ENCODE measurements at regions not wholly inside any gene's neighbourhood (a gene's known extent, or its start where the extent isn't known, plus 50 kb on each side); places are given as distances from the start of the nearest gene placed in this dataset.

DNA sequence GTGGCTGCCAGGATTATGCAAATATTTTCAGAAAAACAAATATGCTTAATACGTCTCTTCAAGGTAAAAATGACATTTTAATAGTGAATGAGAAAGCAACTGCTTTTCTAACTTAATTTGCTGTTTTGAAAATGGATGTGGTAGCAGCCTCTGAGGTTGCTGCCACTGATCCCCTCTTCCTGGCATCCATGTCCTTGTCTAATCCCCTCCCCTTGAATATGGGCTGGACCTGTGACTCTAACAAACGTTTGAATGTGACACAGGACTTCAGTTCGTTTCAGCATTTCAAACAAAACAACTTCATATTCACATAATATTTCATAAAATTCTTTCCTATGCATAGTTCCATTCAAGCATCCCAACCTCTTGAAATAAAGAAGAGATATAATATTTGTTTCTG, 64.2 kb upstream of the SLC38A2 start:
- Mint-ChIP-seq H3K27me3 (no peaks in the 10 kb centered on the region), H3K9me3 (no peaks in the 10 kb centered on the region), H3K4me3 (no peak overlapping the region), H3K4me1 (peaks cover 3% of the 10 kb centered on the region), H3K36me3 (ENCODE audit: low read depth) (no peaks in the 10 kb centered on the region), H3K27ac (no peak overlapping the region)
- TF ChIP-seq, protein P1, sequence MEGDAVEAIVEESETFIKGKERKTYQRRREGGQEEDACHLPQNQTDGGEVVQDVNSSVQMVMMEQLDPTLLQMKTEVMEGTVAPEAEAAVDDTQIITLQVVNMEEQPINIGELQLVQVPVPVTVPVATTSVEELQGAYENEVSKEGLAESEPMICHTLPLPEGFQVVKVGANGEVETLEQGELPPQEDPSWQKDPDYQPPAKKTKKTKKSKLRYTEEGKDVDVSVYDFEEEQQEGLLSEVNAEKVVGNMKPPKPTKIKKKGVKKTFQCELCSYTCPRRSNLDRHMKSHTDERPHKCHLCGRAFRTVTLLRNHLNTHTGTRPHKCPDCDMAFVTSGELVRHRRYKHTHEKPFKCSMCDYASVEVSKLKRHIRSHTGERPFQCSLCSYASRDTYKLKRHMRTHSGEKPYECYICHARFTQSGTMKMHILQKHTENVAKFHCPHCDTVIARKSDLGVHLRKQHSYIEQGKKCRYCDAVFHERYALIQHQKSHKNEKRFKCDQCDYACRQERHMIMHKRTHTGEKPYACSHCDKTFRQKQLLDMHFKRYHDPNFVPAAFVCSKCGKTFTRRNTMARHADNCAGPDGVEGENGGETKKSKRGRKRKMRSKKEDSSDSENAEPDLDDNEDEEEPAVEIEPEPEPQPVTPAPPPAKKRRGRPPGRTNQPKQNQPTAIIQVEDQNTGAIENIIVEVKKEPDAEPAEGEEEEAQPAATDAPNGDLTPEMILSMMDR (IDR thresholded peaks at IDR 0.05), result no peak
- intact Hi-C loops (cut with micrococcal nuclease), result loop anchor here (10.0 kb wide), 1 partner anchor 52 kb away; no protein-coding TSS in a partner anchor
- CTCF ChIA-PET, result no interaction called here
- POLR2A ChIA-PET, result no interaction called here
- no peak for DNase-seq
- ATAC-seq (ENCODE audit: low read depth), result no peak

DNA sequence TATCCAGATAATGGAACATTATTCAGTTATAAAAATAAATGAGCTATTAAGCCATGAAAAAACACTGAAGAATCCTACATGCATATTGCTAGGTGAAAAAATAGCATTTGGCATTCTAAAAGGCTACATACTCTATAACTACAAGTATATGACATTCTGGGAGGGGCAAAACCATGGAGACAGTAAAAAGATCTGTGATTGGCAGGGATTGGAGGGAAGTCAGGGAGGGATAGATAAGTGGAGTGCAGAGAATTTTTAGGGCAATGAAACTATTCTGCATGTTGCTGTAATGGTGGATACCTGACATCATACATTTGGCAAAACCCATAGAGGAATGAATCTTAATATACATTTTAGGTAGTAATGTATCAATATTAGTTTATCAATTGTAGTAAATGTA, 63.1 kb upstream of the SLC38A2 start:
- no peak overlapping the region for H3K4me3 Mint-ChIP-seq
- peaks cover 4% of the 10 kb centered on the region for H3K4me1 Mint-ChIP-seq
- ChIA-PET POLR2A (no interaction called here), CTCF (no interaction called here)
- no peaks in the 10 kb centered on the region for H3K36me3 Mint-ChIP-seq (ENCODE audit: low read depth)
- H3K27me3 Mint-ChIP-seq, result no peaks in the 10 kb centered on the region
- intact Hi-C loops (cut with micrococcal nuclease), result loop anchor here (10.0 kb wide), 1 partner anchor 51 kb away; no protein-coding TSS in a partner anchor
- no peak overlapping the region for H3K27ac Mint-ChIP-seq
- H3K9me3 Mint-ChIP-seq, result no peaks in the 10 kb centered on the region
- ATAC-seq (ENCODE audit: low read depth), result no peak
- TF ChIP-seq, protein P1 (IDR thresholded peaks at IDR 0.05), result no peak
- DNase-seq, result no peak

DNA sequence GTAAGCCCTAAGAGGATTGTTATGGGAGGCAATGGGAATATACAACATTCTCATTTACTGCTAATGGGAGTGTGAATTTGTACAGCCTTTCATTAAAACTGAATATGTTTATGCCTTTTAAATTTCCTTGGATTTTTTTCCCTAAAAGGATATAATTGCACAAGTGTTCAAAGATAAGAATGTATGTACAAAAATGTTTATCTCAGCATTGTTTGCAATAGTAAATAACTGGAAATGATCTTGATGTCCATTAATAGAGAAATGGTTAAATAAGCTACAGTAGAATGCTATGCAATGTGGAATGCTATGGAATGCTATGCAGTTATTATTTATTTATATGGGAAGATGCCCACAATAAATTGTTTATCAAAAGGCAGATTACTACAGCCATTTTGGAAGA, 62.5 kb upstream of the SLC38A2 start:
- H3K4me1 Mint-ChIP-seq, result peaks cover 10% of the 10 kb centered on the region
- H3K36me3 Mint-ChIP-seq (ENCODE audit: low read depth), result no peaks in the 10 kb centered on the region
- ChIA-PET POLR2A (no interaction called here), CTCF (no interaction called here)
- TF ChIP-seq, protein P1 (IDR thresholded peaks at IDR 0.05), result no peak
- H3K4me3 Mint-ChIP-seq, result no peak overlapping the region
- no peak for DNase-seq
- intact Hi-C loops (cut with micrococcal nuclease), result loop anchor here (10.0 kb wide), 1 partner anchor 50 kb away; no protein-coding TSS in a partner anchor
- H3K27me3 Mint-ChIP-seq, result no peaks in the 10 kb centered on the region
- no peak for ATAC-seq (ENCODE audit: low read depth)
- H3K27ac Mint-ChIP-seq, result no peak overlapping the region
- no peaks in the 10 kb centered on the region for H3K9me3 Mint-ChIP-seq

DNA sequence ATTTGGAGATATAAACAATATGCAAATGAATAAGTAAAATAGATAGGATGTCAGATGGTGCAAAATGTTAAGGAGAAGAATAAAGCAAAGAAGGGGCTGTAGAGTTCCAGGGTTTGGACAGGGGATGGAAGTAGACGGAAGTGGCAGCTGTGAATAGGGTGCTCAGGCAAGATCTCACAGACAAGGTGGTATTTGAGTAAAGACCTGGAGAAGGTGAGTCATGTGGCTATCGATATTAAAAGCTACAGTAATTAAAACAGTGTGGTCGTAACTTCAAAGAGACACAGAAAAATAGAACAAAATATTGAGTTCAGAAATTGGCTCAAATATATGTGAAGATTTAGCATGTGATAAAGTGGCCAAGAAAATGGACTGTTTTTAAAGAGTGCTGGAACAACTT, 61.3 kb upstream of the SLC38A2 start:
- intact Hi-C loops (cut with micrococcal nuclease), result loop anchor here (10.0 kb wide), 1 partner anchor 49 kb away; no protein-coding TSS in a partner anchor
- peaks cover 10% of the 10 kb centered on the region for H3K4me1 Mint-ChIP-seq
- TF ChIP-seq, protein P1 (IDR thresholded peaks at IDR 0.05), result no peak
- no peaks in the 10 kb centered on the region for H3K27me3 Mint-ChIP-seq
- ChIA-PET CTCF (no interaction called here), POLR2A (no interaction called here)
- ATAC-seq (ENCODE audit: low read depth) (no peak), DNase-seq (no peak)
- H3K27ac Mint-ChIP-seq, result no peak overlapping the region
- H3K4me3 Mint-ChIP-seq, result no peak overlapping the region
- no peaks in the 10 kb centered on the region for H3K9me3 Mint-ChIP-seq
- H3K36me3 Mint-ChIP-seq (ENCODE audit: low read depth), result no peaks in the 10 kb centered on the region

DNA sequence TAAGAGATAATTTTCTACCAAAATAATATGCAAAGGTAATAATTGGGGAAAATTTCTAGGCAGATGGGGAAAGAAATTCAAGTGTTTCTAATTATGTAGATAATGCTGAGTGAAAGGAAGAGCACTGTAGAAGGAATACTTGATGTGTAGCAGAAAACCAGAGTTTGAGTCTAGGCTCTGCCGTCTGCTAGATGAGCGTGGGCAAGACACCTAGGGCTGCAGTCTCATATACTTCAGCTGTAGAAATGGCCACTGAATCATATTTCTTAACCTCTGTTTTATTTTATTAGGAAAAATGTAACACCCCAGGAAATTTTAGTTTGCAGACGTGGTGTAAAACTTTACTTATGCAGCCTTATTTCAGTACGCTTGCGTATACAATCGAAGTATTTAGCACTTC, 59.8 kb upstream of the SLC38A2 start:
- Mint-ChIP-seq H3K4me3 (no peak overlapping the region), H3K27ac (no peak overlapping the region), H3K9me3 (no peaks in the 10 kb centered on the region), H3K4me1 (peaks cover 10% of the 10 kb centered on the region), H3K27me3 (no peaks in the 10 kb centered on the region), H3K36me3 (ENCODE audit: low read depth) (peaks cover 3% of the 10 kb centered on the region)
- intact Hi-C loops (cut with micrococcal nuclease), result loop anchor here (10.0 kb wide), 1 partner anchor 48 kb away; no protein-coding TSS in a partner anchor
- ATAC-seq (ENCODE audit: low read depth) (no peak), DNase-seq (no peak)
- TF ChIP-seq, protein P1 (IDR thresholded peaks at IDR 0.05), result no peak
- ChIA-PET CTCF (no interaction called here), POLR2A (no interaction called here)
